Endothelial cell of umbilical vein (primary cell): ENCODE measurements at regions not wholly inside any gene's neighbourhood (a gene's known extent, or its start where the extent isn't known, plus 50 kb on each side); places are given as distances from the start of the nearest gene placed in this dataset.

Source experiments
- BruUV-seq: library from RNA; stranded (reverse); fragments of 400-500 nt; replicated peaks from 2 replicates; lab custom pipeline; 2021; lab: Mats Ljungman, UMichigan
- CTCF ChIA-PET: fragments of 300-600, 350-600 bp; sonication (Branson Sonifier 250); formaldehyde crosslinking; loops from one replicate; lab custom pipeline; 2021; ENCODE audit warnings: antibody characterized with exemption, inconsistent platforms; lab: Charles Lee
- POLR2A ChIA-PET: fragments of 300-600, 350-600 bp; sonication (Branson Sonifier 250); formaldehyde crosslinking; loops from one replicate; lab custom pipeline; 2021; ENCODE audit warnings: antibody characterized with exemption, inconsistent platforms; lab: Charles Lee
- DNase-seq: peaks from one replicate; pipeline ENCODE4 v3.0.0-alpha.2; 2011; ENCODE audit warnings: low read depth, low spot score
- FAIRE-seq: peaks from 2 replicates; lab custom pipeline; 2011; peaks lifted over from hg19 to GRCh38; lab: Jason Lieb, UNC
- H2AFZ ChIP-seq: 2 replicates; pipeline ENCODE4 v1.6.0; 2012; ENCODE audit warnings: low read depth, low read length, control low read depth, inconsistent platforms
- H3K27ac ChIP-seq: 2 replicates; pipeline ENCODE4 v1.5.1; 2011; ENCODE audit warnings: low read depth, mild to moderate bottlenecking, control low read depth, low read length, moderate library complexity; ENCODE audit not compliant: insufficient read depth
- H3K27me3 ChIP-seq, 2 experiments: 2 replicates each; pipeline versions ENCODE4 v1.6.0 to v1.6.1; 2011; ENCODE audit warnings: low read length in 2 of 2, mixed read lengths in 1 of 2; ENCODE audit not compliant: control insufficient read depth in 2 of 2, insufficient read depth in 2 of 2
- H3K36me3 ChIP-seq, 2 experiments: 2 replicates in 1 of 2; 3 replicates in 1 of 2; pipeline ENCODE4 v1.5.1; 2011; ENCODE audit warnings: low read length in 2 of 2, mild to moderate bottlenecking in 1 of 2, moderate library complexity in 1 of 2; ENCODE audit not compliant: control insufficient read depth in 2 of 2, insufficient read depth in 2 of 2; ENCODE audit errors: extremely low read depth in 1 of 2
- H3K4me1 ChIP-seq: 3 replicates; pipeline ENCODE4 v1.5.1; 2011; ENCODE audit warnings: mild to moderate bottlenecking, low read length; ENCODE audit not compliant: control insufficient read depth, insufficient read depth; ENCODE audit errors: extremely low read depth
- H3K4me2 ChIP-seq: 2 replicates; pipeline ENCODE4 v1.6.1; 2011; ENCODE audit warnings: low read length, control low read depth, mixed read lengths; ENCODE audit not compliant: insufficient read depth
- H3K4me3 ChIP-seq, 3 experiments: fragments of 200-600 bp in 1 of 3; sonication (generic), shearing (Covaris generic) in 1 of 3; replicated peaks in 1 of 3; 2 replicates each; pipeline ENCODE4 v1.5.1; 2011 to 2016; ENCODE audit warnings: control low read depth in 3 of 3, low read length in 3 of 3, mild to moderate bottlenecking in 2 of 3, inconsistent platforms in 1 of 3, low read depth in 1 of 3, moderate library complexity in 1 of 3; ENCODE audit not compliant: insufficient read depth in 1 of 3
- H3K79me2 ChIP-seq: 2 replicates; pipeline ENCODE4 v1.6.0; 2012; ENCODE audit warnings: low read length, inconsistent platforms; ENCODE audit not compliant: control insufficient read depth, insufficient read depth
- H3K9ac ChIP-seq: replicated peaks from 2 replicates; pipeline ENCODE3; 2011; ENCODE audit warnings: low read length, control low read depth; ENCODE audit not compliant: insufficient read depth; ENCODE audit errors: extremely low read depth
- H3K9me1 ChIP-seq: replicated peaks from 3 replicates; pipeline ENCODE4 v1.6.0; 2011; ENCODE audit warnings: mild to moderate bottlenecking, low read length; ENCODE audit not compliant: control insufficient read depth, insufficient read depth; ENCODE audit errors: extremely low read depth
- H3K9me3 ChIP-seq: replicated peaks from 2 replicates; pipeline ENCODE4 v1.5.1; 2012; ENCODE audit warnings: low read length, inconsistent platforms; ENCODE audit not compliant: control insufficient read depth, insufficient read depth
- H4K20me1 ChIP-seq: replicated peaks from 2 replicates; pipeline ENCODE3; 2011; ENCODE audit warnings: mild to moderate bottlenecking, low read length; ENCODE audit not compliant: control insufficient read depth, insufficient read depth; ENCODE audit errors: extremely low read depth
- CTCF ChIP-seq, 2 donors: IDR thresholded peaks; 1 replicate in 1 of 2; 2 replicates in 1 of 2; pipeline ENCODE4 v1.5.1; 2011; ENCODE audit warnings: low read length in 2 of 2, mild to moderate bottlenecking in 2 of 2, moderate library complexity in 2 of 2, control low read depth in 1 of 2, inconsistent platforms in 1 of 2, low read depth in 1 of 2; ENCODE audit not compliant: insufficient read depth in 1 of 2; ENCODE audit errors: extremely low read depth in 1 of 2
- EZH2 ChIP-seq: IDR thresholded peaks from 2 replicates; pipeline ENCODE4 v1.6.1; 2012; ENCODE audit warnings: borderline replicate concordance, low read depth, mild to moderate bottlenecking, moderate library complexity, low read length, inconsistent platforms; ENCODE audit not compliant: severe bottlenecking
- FOS ChIP-seq: IDR thresholded peaks from 2 replicates; pipeline ENCODE4 v1.6.1; 2011; ENCODE audit warnings: mild to moderate bottlenecking, low read length, moderate library complexity, borderline replicate concordance; ENCODE audit not compliant: insufficient read depth
- GATA2 ChIP-seq: IDR thresholded peaks from 2 replicates; pipeline ENCODE4 v1.7.0; 2011; ENCODE audit warnings: low read depth, mild to moderate bottlenecking, moderate library complexity, mixed read lengths, low read length; ENCODE audit not compliant: insufficient read length, insufficient read depth
- JUN ChIP-seq: IDR thresholded peaks from 2 replicates; pipeline ENCODE4 v1.6.1; 2011; ENCODE audit warnings: borderline replicate concordance, low read depth; ENCODE audit not compliant: insufficient read length, insufficient read depth
- MAX ChIP-seq: IDR thresholded peaks from 2 replicates; pipeline ENCODE4 v1.6.1; 2011; ENCODE audit not compliant: insufficient read depth, insufficient read length
- MYC ChIP-seq: IDR thresholded peaks from one replicate; pipeline ENCODE4 v1.6.1; 2011; ENCODE audit warnings: mild to moderate bottlenecking, low read depth, low read length
- POLR2A ChIP-seq: IDR thresholded peaks from 2 replicates; pipeline ENCODE4 v1.6.1; 2012; ENCODE audit warnings: low read depth, mild to moderate bottlenecking, control low read depth, low read length
- POLR2AphosphoS5 ChIP-seq: IDR thresholded peaks from 2 replicates; pipeline ENCODE4 v1.6.1; 2012; ENCODE audit warnings: low read depth, mild to moderate bottlenecking, control low read depth, low read length, moderate library complexity; ENCODE audit not compliant: insufficient read depth
- dilution Hi-C: fragments of 300-500 bp; cut with MboI; formaldehyde crosslinking; loops from one replicate; pipeline ENCODE4 v1.15.0; 2019; ENCODE audit warnings: low sequenced_read_pairs; ENCODE audit not compliant: extremely low pct_ligation_motif_present
- intact Hi-C: fragments of 100-400 bp; cut with micrococcal nuclease; formaldehyde crosslinking; loops from one replicate; pipeline ENCODE4 v1.10.0; 2022

- Histone ChIP-seq H3K4me2 (no peak overlapping the region), H3K4me1 (peaks cover 6% of the 10 kb centered on the region), H3K4me3 (no peak overlapping the region), H3K27ac (no peak overlapping the region), H3K36me3 (no peaks in the 10 kb centered on the region), H2AFZ (no peak overlapping the region), H3K79me2 (no peaks in the 10 kb centered on the region), H4K20me1 (no peaks in the 10 kb centered on the region), H3K9me3 (no peaks in the 10 kb centered on the region), H3K9me1 (no peaks in the 10 kb centered on the region), H3K27me3 (no peaks in the 10 kb centered on the region), H3K9ac (no peak overlapping the region)
- no TSS peak for BruUV-seq
- ChIA-PET POLR2A (no interaction called here), CTCF (interaction anchor here (1.2 to 1.4 kb wide), 2 partner anchors 19 to 179 kb away, joined by 3 to 4 read pairs; no protein-coding TSS in a partner anchor)
- FAIRE-seq (no peak), DNase-seq (no peak)
- TF ChIP-seq POLR2A = no peak
- TF ChIP-seq MYC = no peak
- TF ChIP-seq MAX = no peak
- TF ChIP-seq CTCF (IDR thresholded peaks at IDR 0.05; ENCODE audit: extremely low read depth in 1 of 2, insufficient read depth in 1 of 2, low read depth in 1 of 2, low read length in 2 of 2) = no peak
- no peak for TF ChIP-seq JUN
- TF ChIP-seq EZH2 = no peak
- no peak for TF ChIP-seq FOS
- no peak for TF ChIP-seq GATA2
- TF ChIP-seq POLR2AphosphoS5 = no peak
- intact Hi-C loops (no loop called here), dilution Hi-C loops (no loop called here)
Observed at GRCh38 chr16:85293458-85293857, 181.2 kb upstream of the CIBAR2 start.
